PC-3 (cell line): ENCODE measurements at regions not wholly inside any gene's neighbourhood (a gene's known extent, or its start where the extent isn't known, plus 50 kb on each side); places are given as distances from the start of the nearest gene placed in this dataset.

Experiments used
- ATAC-seq: fragments of 200-7000 bp; cut with Tn5 transposase; 2 replicates; pipeline ENCODE4 v1.9.1; 2020; ENCODE audit warnings: mild to moderate bottlenecking, moderate library complexity
- BruUV-seq: library from RNA; stranded (reverse); fragments of 400-500 nt; replicated peaks from 2 replicates; lab custom pipeline; 2021; lab: Mats Ljungman, UMichigan
- CTCF ChIA-PET: fragments of 300-600 bp; sonication (Branson Sonifier 250); formaldehyde crosslinking; loops from one replicate; lab custom pipeline; 2022; ENCODE audit warnings: antibody characterized with exemption; lab: Charles Lee
- POLR2A ChIA-PET: fragments of 300-600 bp; sonication (Branson Sonifier 250); formaldehyde crosslinking; loops from one replicate; lab custom pipeline; 2022; ENCODE audit warnings: antibody characterized with exemption; ENCODE audit not compliant: unreplicated experiment; lab: Charles Lee
- DNase-seq: peaks from one replicate; pipeline ENCODE4 v3.0.0-alpha.2; 2015
- H2AFZ ChIP-seq: fragments of 300-600 bp; sonication (generic); 2 replicates; pipeline ENCODE4 v1.6.0; 2016; ENCODE audit warnings: antibody characterized with exemption, low read length
- H3F3A ChIP-seq: fragments of 300-600 bp; sonication (generic); one replicate; pipeline ENCODE4 v1.6.0; 2017; ENCODE audit warnings: antibody characterized with exemption, low read length, control low read depth, mild to moderate bottlenecking; ENCODE audit not compliant: unreplicated experiment
- H3K27ac ChIP-seq: fragments of 300-600 bp; sonication (generic); 2 replicates; pipeline ENCODE4 v1.5.1; 2016; ENCODE audit warnings: mild to moderate bottlenecking, low read length
- H3K27me3 ChIP-seq: fragments of 300-600 bp; sonication (generic); 2 replicates; pipeline ENCODE4 v1.6.1; 2016; ENCODE audit warnings: low read length, mixed read lengths
- H3K36me3 ChIP-seq: fragments of 300-600 bp; sonication (generic); 2 replicates; pipeline ENCODE4 v1.6.1; 2016; ENCODE audit warnings: low read depth, mixed run types, low read length, mixed read lengths
- H3K4me1 ChIP-seq: fragments of 300-600 bp; sonication (generic); 2 replicates; pipeline ENCODE4 v1.5.1; 2016; ENCODE audit warnings: low read length; ENCODE audit not compliant: insufficient read depth
- H3K4me2 ChIP-seq: fragments of 300-600 bp; sonication (generic); 2 replicates; pipeline ENCODE4 v1.6.0; 2016; ENCODE audit warnings: low read length
- H3K4me3 ChIP-seq: fragments of 300-600 bp; sonication (generic); 2 replicates; pipeline ENCODE4 v1.5.1; 2016; ENCODE audit warnings: mild to moderate bottlenecking, low read length, mixed read lengths
- H3K79me2 ChIP-seq: fragments of 300-600 bp; sonication (generic); 2 replicates; pipeline ENCODE4 v1.6.1; 2017; ENCODE audit warnings: low read length, mixed read lengths
- H3K9ac ChIP-seq: fragments of 300-600 bp; sonication (generic); 2 replicates; pipeline ENCODE4 v1.6.0; 2016; ENCODE audit warnings: mild to moderate bottlenecking, low read length
- H3K9me2 ChIP-seq: fragments of 300-600 bp; sonication (generic); replicated peaks from 2 replicates; pipeline ENCODE4 v1.6.1; 2016; ENCODE audit warnings: mixed run types, low read length, mixed read lengths
- H3K9me3 ChIP-seq: fragments of 300-600 bp; sonication (generic); 2 replicates; pipeline ENCODE4 v1.6.1; 2016; ENCODE audit warnings: low read length, mixed read lengths
- H4K20me1 ChIP-seq: fragments of 300-600 bp; sonication (generic); 2 replicates; pipeline ENCODE4 v1.6.1; 2016; ENCODE audit warnings: low read length, mixed read lengths
- EZH2 ChIP-seq: fragments of 300-600 bp; sonication (generic); IDR thresholded peaks from one replicate; pipeline ENCODE4 v1.6.1; 2017; ENCODE audit warnings: antibody characterized with exemption, mild to moderate bottlenecking, low read length; ENCODE audit not compliant: unreplicated experiment
- EZH2phosphoT487 ChIP-seq: fragments of 300-600 bp; sonication (generic); IDR thresholded peaks from 2 replicates; pipeline ENCODE4 v1.6.1; 2018; ENCODE audit warnings: mild to moderate bottlenecking, antibody characterized with exemption, low read length, borderline replicate concordance
- intact Hi-C: fragments of 100-400 bp; cut with micrococcal nuclease; formaldehyde crosslinking; loops from 2 replicates; pipeline ENCODE4 v1.9.0; 2023
- TF ChIP-seq, protein P1 (sequence below): fragments of 300-600 bp; sonication (generic); conservative IDR thresholded peaks from 2 replicates; pipeline ENCODE4 v1.5.1; 2017; ENCODE audit warnings: antibody characterized with exemption, low read depth, mild to moderate bottlenecking, low read length

DNA sequence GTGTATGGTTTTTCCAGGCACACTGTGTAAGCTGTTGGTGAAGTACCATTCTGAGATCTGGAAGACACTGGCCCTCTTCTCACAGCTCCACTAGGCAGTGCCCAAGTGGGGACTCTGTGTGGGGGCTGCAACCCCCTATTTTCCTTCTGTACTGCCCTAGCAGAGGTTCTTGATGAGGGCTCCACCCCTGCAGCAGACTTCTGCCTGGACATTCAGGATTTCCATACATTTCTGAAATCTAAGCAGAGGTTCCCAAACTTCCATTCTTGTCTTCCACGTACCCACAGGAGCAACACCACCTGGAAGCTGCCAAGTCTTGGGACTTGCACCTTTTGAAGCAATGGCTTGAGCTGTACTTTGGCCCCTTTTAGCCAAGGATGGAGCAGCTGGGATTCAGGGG, 85.2 kb upstream of the PRMT8 start:
- Histone ChIP-seq H3K4me2 (no peak overlapping the region), H3K9me2 (no peaks in the 10 kb centered on the region), H3K79me2 (no peaks in the 10 kb centered on the region), H2AFZ (no peak overlapping the region), H3F3A (no peaks in the 10 kb centered on the region), H3K27me3 (no peaks in the 10 kb centered on the region), H3K9ac (no peak overlapping the region), H3K4me3 (no peak overlapping the region), H3K9me3 (peaks cover 4% of the 10 kb centered on the region; the same call in 1 of the 2 replicates), H3K4me1 (no peaks in the 10 kb centered on the region), H3K36me3 (no peaks in the 10 kb centered on the region), H3K27ac (no peak overlapping the region), H4K20me1 (no peaks in the 10 kb centered on the region)
- POLR2A ChIA-PET = no interaction called here
- ATAC-seq (no peak), DNase-seq (no peak)
- CTCF ChIA-PET = no interaction called here
- no TSS peak for BruUV-seq
- intact Hi-C loops = no loop called here
- TF ChIP-seq, protein P1, sequence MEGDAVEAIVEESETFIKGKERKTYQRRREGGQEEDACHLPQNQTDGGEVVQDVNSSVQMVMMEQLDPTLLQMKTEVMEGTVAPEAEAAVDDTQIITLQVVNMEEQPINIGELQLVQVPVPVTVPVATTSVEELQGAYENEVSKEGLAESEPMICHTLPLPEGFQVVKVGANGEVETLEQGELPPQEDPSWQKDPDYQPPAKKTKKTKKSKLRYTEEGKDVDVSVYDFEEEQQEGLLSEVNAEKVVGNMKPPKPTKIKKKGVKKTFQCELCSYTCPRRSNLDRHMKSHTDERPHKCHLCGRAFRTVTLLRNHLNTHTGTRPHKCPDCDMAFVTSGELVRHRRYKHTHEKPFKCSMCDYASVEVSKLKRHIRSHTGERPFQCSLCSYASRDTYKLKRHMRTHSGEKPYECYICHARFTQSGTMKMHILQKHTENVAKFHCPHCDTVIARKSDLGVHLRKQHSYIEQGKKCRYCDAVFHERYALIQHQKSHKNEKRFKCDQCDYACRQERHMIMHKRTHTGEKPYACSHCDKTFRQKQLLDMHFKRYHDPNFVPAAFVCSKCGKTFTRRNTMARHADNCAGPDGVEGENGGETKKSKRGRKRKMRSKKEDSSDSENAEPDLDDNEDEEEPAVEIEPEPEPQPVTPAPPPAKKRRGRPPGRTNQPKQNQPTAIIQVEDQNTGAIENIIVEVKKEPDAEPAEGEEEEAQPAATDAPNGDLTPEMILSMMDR = no peak
- no peak for TF ChIP-seq EZH2phosphoT487
- TF ChIP-seq EZH2 = no peak

DNA sequence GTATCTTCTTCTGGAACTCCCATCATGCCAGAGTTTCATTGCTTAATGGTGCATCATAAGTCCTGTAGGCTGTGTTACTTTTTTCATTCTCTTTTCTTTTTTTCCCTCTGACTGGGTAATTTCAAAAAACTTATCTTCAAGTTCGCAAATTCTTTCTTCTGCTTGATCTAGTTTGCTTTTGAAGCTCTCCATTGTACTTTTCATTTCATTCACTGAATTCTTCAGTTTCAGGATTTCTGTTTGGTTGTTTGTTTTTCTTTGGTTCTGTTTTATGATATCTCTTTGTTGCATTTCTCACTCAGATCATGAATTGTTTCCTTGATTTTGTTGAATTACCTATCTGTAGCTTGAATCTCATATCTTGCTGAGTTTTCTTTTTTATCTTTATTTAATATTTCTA, 83.3 kb upstream of the PRMT8 start:
- ATAC-seq = no peak
- intact Hi-C loops = no loop called here
- Histone ChIP-seq H3K9me3 (peaks cover 4% of the 10 kb centered on the region; the same call in 1 of the 2 replicates), H4K20me1 (no peaks in the 10 kb centered on the region), H3K27me3 (no peaks in the 10 kb centered on the region), H3F3A (no peaks in the 10 kb centered on the region), H3K27ac (no peak overlapping the region), H3K9ac (no peak overlapping the region), H3K79me2 (no peaks in the 10 kb centered on the region), H3K4me3 (no peak overlapping the region), H3K4me2 (no peak overlapping the region), H2AFZ (no peak overlapping the region), H3K36me3 (no peaks in the 10 kb centered on the region), H3K9me2 (no peaks in the 10 kb centered on the region), H3K4me1 (no peaks in the 10 kb centered on the region)
- CTCF ChIA-PET = no interaction called here
- POLR2A ChIA-PET = no interaction called here
- TF ChIP-seq, protein P1 = no peak
- no TSS peak for BruUV-seq
- no peak for DNase-seq

- H3K9me3 ChIP-seq = peaks cover 4% of the 10 kb centered on the region; the same call in 1 of the 2 replicates
- POLR2A ChIA-PET = no interaction called here
- ATAC-seq (no peak), DNase-seq (no peak)
- no peaks in the 10 kb centered on the region for H3K27me3 ChIP-seq
- no peak overlapping the region for H3K4me2 ChIP-seq
- CTCF ChIA-PET = interaction anchor here (1.2 kb wide), 1 partner anchor 110 kb away, joined by 3 read pairs; no protein-coding TSS in a partner anchor
- H3K4me3 ChIP-seq = no peak overlapping the region
- no peaks in the 10 kb centered on the region for H4K20me1 ChIP-seq
- TF ChIP-seq, protein P1 = no peak
- TF ChIP-seq EZH2 (no peak), EZH2phosphoT487 (no peak)
- H3K36me3 ChIP-seq = no peaks in the 10 kb centered on the region
- BruUV-seq = no TSS peak
- intact Hi-C loops = no loop called here
- no peaks in the 10 kb centered on the region for H3K79me2 ChIP-seq
- H3K9ac ChIP-seq = no peak overlapping the region
- no peaks in the 10 kb centered on the region for H3F3A ChIP-seq
- no peak overlapping the region for H2AFZ ChIP-seq
- H3K4me1 ChIP-seq = no peaks in the 10 kb centered on the region
- H3K9me2 ChIP-seq = no peaks in the 10 kb centered on the region
- no peak overlapping the region for H3K27ac ChIP-seq
Measured at GRCh38 chr12:3409662-3410061, 81.3 kb upstream of the PRMT8 start.
